Stimulated activated naive B cell treated with anti-CD40 and anti-IgM and Interleukin-4, amounts not matched to agents 10 μg/mL and 1 μg/mL and 100 μg/mL, for 72 hours (primary cell): ENCODE measurements at regions not wholly inside any gene's neighbourhood (a gene's known extent, or its start where the extent isn't known, plus 50 kb on each side); places are given as distances from the start of the nearest gene placed in this dataset.
"Not testable (repeated sequence)": the region's sequence is repeated elsewhere in the genome, so short reads cannot be mapped to it uniquely, and the experiment has no call there.

Experiments used
- ATAC-seq, 2 donors: fragments of 150-1000 bp; cut with Tn5 transposase; replicated peaks; 2 replicates each; pipeline ENCODE4 v1.10.0; 2021; ENCODE audit warnings: moderate library complexity in 1 of 2
- DNase-seq: peaks from one replicate; pipeline ENCODE4 v3.0.0; 2021
- H3K27ac Mint-ChIP-seq: one replicate; pipeline ENCODE4 v1.8.0; 2022; ENCODE audit warnings: mild to moderate bottlenecking, mixed read lengths
- H3K27me3 Mint-ChIP-seq, 2 donors: one replicate each; pipeline ENCODE4 v1.8.0; 2022; ENCODE audit warnings: mixed read lengths in 2 of 2
- H3K36me3 Mint-ChIP-seq, 2 donors: one replicate each; pipeline ENCODE4 v1.8.0; 2022; ENCODE audit warnings: mixed read lengths in 2 of 2, mild to moderate bottlenecking in 1 of 2
- H3K4me1 Mint-ChIP-seq, 2 donors: one replicate each; pipeline ENCODE4 v1.8.0; 2022; ENCODE audit warnings: mixed read lengths in 2 of 2, mild to moderate bottlenecking in 1 of 2
- H3K4me3 Mint-ChIP-seq, 2 donors: one replicate each; pipeline ENCODE4 v1.8.0; 2022; ENCODE audit warnings: mild to moderate bottlenecking in 2 of 2, mixed read lengths in 2 of 2, moderate library complexity in 1 of 2
- H3K9me3 Mint-ChIP-seq, 2 donors: one replicate each; pipeline ENCODE4 v1.8.0; 2022; ENCODE audit warnings: mixed read lengths in 2 of 2, mild to moderate bottlenecking in 1 of 2

- H3K36me3 Mint-ChIP-seq, result no peaks in the 10 kb centered on the region
- no peak overlapping the region for H3K4me3 Mint-ChIP-seq
- H3K27me3 Mint-ChIP-seq, result no peaks in the 10 kb centered on the region
- H3K27ac Mint-ChIP-seq, result no peak overlapping the region
- no peak for ATAC-seq
- no peaks in the 10 kb centered on the region for H3K4me1 Mint-ChIP-seq
- DNase-seq, result no peak
- no peaks in the 10 kb centered on the region for H3K9me3 Mint-ChIP-seq
These were observed 552.6 kb downstream of the NSUN3 start for GRCh38 chr3:94615275-94616065.

DNA sequence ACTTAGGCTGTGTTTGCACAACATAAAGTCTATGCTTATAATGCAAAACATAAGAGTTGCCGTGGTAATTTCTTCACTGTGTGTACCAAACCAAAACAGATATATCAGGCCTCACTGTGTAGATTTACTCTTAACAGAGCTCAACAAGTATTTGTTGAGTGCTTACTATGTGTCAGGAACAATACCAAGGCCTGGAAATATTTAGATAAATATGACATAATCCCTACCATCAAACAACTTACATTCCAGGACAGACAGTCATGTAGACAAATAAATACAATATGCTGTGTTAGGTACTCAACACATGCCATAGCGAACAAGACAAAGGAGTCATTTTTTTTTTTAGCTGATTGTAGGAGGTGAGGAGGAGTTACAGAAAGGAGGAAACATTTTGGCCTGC lies 554.0 kb downstream of the NSUN3 start:
- H3K27ac Mint-ChIP-seq, result no peak overlapping the region
- no peaks in the 10 kb centered on the region for H3K4me1 Mint-ChIP-seq
- H3K9me3 Mint-ChIP-seq, result peaks cover 0 to 1% of the 10 kb centered on the region in 2 donors
- no peak for ATAC-seq
- no peaks in the 10 kb centered on the region for H3K36me3 Mint-ChIP-seq
- no peak for DNase-seq
- no peaks in the 10 kb centered on the region for H3K27me3 Mint-ChIP-seq
- no peak overlapping the region for H3K4me3 Mint-ChIP-seq

- Mint-ChIP-seq H3K36me3 (no peaks in the 10 kb centered on the region), H3K4me3 (no peak overlapping the region), H3K9me3 (peaks cover 0 to 1% of the 10 kb centered on the region in 2 donors), H3K27me3 (no peaks in the 10 kb centered on the region), H3K4me1 (no peaks in the 10 kb centered on the region), H3K27ac (no peak overlapping the region)
- no peak for ATAC-seq
- no peak for DNase-seq
These were observed 554.5 kb downstream of the NSUN3 start for GRCh38 chr3:94617312-94617711.

GRCh38 chr3:94619643-94620042 lies 556.8 kb downstream of the NSUN3 start:
- peaks cover 0 to 1% of the 10 kb centered on the region in 2 donors for H3K9me3 Mint-ChIP-seq
- no peak overlapping the region for H3K27ac Mint-ChIP-seq
- ATAC-seq (no peak), DNase-seq (no peak)
- H3K4me1 Mint-ChIP-seq, result no peaks in the 10 kb centered on the region
- no peak overlapping the region for H3K4me3 Mint-ChIP-seq
- H3K36me3 Mint-ChIP-seq, result no peaks in the 10 kb centered on the region
- H3K27me3 Mint-ChIP-seq, result no peaks in the 10 kb centered on the region

DNA sequence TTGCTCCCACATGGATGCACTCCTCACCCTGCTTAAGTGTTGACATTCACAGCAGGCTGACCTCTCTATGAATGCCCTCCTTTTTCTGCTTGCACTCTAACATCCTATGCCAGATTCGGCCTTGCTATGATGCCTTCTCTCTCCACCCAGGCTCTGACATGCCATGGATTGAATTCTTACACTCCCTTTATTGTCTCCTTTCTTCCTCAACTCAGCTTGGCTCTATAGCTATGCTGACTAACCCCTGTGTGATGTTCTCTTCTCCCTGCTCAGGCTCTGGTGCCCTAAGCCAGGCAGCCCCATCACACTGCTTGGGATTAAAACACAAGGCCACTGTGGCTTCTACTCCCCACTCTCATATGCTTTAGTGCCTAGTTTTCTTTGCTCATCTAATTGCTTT lies 563.7 kb downstream of the NSUN3 start:
- DNase-seq (no peak), ATAC-seq (peak; percentile 2 to 3)
- Mint-ChIP-seq H3K27ac (no peak overlapping the region), H3K4me1 (no peaks in the 10 kb centered on the region), H3K27me3 (no peaks in the 10 kb centered on the region), H3K36me3 (no peaks in the 10 kb centered on the region), H3K4me3 (no peak overlapping the region), H3K9me3 (peaks cover 2 to 3% of the 10 kb centered on the region in 2 donors)

DNA sequence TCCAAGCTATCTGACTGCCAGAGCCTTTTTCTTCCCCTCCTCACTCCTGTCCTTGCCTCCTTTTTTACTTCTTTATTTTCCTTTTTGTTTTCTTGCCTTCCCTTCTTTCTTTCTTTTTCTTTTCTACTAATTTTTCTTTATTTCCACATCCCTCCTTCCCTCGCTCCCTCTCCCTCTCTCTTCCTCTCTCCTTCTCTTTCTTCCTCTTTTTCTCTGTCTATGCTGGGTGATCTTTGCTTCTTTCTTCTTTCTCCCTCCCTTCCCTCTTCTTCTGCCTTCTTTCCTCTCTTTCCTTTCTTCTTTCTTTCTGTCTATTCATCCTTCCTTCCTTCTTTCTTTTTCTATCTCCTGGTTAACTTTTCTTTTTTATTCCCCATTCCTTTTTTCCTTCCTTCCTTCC lies 564.8 kb downstream of the NSUN3 start:
- Mint-ChIP-seq H3K4me3 (no peak overlapping the region), H3K27me3 (no peaks in the 10 kb centered on the region), H3K9me3 (peaks cover 2 to 3% of the 10 kb centered on the region in 2 donors), H3K27ac (no peak overlapping the region), H3K36me3 (no peaks in the 10 kb centered on the region), H3K4me1 (no peaks in the 10 kb centered on the region)
- DNase-seq, result no peak
- ATAC-seq, result no peak

- DNase-seq, result no peak
- no peak overlapping the region for H3K27ac Mint-ChIP-seq
- peaks cover 7 to 8% of the 10 kb centered on the region in 2 donors for H3K9me3 Mint-ChIP-seq
- H3K4me3 Mint-ChIP-seq, result no peak overlapping the region
- no peaks in the 10 kb centered on the region for H3K4me1 Mint-ChIP-seq
- H3K27me3 Mint-ChIP-seq, result no peaks in the 10 kb centered on the region
- no peaks in the 10 kb centered on the region for H3K36me3 Mint-ChIP-seq
- no peak for ATAC-seq
These were observed 580.5 kb downstream of the NSUN3 start for GRCh38 chr3:94643400-94643799.

- peaks cover 10 to 12% of the 10 kb centered on the region in 2 donors for H3K9me3 Mint-ChIP-seq
- ATAC-seq, result no peak
- no peaks in the 10 kb centered on the region for H3K36me3 Mint-ChIP-seq
- no peak overlapping the region for H3K4me3 Mint-ChIP-seq
- no peaks in the 10 kb centered on the region for H3K27me3 Mint-ChIP-seq
- no peaks in the 10 kb centered on the region for H3K4me1 Mint-ChIP-seq
- no peak for DNase-seq
- no peak overlapping the region for H3K27ac Mint-ChIP-seq
These were observed 582.9 kb downstream of the NSUN3 start for GRCh38 chr3:94645790-94646189.

DNA sequence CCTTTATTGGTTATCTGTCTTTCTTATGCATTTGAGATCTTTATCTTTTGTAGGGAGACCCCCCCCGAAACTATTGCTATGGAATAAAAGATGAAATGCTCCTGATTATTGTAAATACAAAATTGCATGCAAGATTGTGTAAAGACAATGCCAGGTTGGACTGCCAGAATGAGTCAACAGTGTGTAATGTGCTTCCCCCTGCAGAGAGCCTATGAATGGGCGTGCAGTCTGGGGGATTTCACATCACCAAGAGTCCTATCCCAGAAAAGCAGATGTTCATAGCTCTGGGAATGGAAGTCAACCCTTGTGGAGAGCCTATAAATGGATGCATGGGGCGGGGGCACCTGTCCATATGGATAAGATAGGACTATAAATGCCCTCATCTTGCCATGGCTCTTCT lies 584.3 kb downstream of the NSUN3 start:
- H3K9me3 Mint-ChIP-seq, result peaks cover 7 to 12% of the 10 kb centered on the region in 2 donors
- no peaks in the 10 kb centered on the region for H3K36me3 Mint-ChIP-seq
- no peaks in the 10 kb centered on the region for H3K27me3 Mint-ChIP-seq
- no peak overlapping the region for H3K27ac Mint-ChIP-seq
- no peak overlapping the region for H3K4me3 Mint-ChIP-seq
- DNase-seq, result no peak
- no peak for ATAC-seq
- no peaks in the 10 kb centered on the region for H3K4me1 Mint-ChIP-seq

- not testable (repeated sequence) for H3K27me3 Mint-ChIP-seq, DNase-seq, H3K36me3 Mint-ChIP-seq, H3K4me1 Mint-ChIP-seq, H3K27ac Mint-ChIP-seq, ATAC-seq, H3K4me3 Mint-ChIP-seq
- H3K9me3 Mint-ChIP-seq, result peaks cover 6 to 12% of the 10 kb centered on the region in 2 donors
These were observed 585.7 kb downstream of the NSUN3 start for GRCh38 chr3:94648270-94649180.

DNA sequence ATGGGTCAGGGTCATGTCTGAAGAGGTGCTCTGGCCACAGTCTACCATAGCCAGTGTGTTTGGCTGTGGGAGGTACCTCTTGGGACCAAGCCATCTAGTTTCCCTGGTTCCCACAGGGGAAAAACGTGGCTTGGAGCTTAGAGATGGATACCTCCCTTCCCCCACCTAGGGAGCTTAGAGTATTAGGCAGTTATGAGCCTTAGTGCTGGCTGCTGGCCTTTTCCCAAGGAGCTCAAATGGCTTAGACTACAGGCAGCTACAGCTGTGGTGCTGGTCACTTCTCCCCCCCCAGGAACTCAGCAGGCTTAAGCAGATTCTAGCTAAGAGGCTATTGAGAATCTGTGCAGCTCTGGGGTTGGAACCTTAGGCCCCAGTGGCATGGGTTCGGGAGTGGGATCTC lies 591.2 kb downstream of the NSUN3 start:
- H3K27ac Mint-ChIP-seq, result no peak overlapping the region
- ATAC-seq (no peak), DNase-seq (no peak)
- no peaks in the 10 kb centered on the region for H3K27me3 Mint-ChIP-seq
- peaks cover 0 to 10% of the 10 kb centered on the region in 2 donors for H3K9me3 Mint-ChIP-seq
- H3K36me3 Mint-ChIP-seq, result no peaks in the 10 kb centered on the region
- no peak overlapping the region for H3K4me3 Mint-ChIP-seq
- no peaks in the 10 kb centered on the region for H3K4me1 Mint-ChIP-seq

DNA sequence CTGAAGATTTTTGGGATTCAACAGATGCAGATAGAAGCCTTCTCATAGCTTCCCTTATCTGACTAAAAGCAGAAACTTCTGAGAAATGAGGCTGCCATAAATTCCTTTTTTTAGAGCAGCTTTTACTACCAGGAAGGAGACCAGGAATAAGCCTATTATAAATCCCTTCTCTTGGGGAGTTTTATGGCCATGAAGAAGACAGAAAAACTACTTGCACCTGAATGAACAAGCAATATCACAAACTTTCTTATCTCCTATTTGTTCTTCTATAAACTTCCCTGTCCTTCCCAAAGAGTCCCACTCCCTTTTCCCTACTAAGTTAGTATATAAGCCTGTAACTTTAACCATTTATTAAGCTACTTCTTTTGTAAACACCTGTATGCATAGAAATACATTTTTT lies 603.1 kb downstream of the NSUN3 start:
- no peak overlapping the region for H3K27ac Mint-ChIP-seq
- H3K9me3 Mint-ChIP-seq, result no peaks in the 10 kb centered on the region
- no peaks in the 10 kb centered on the region for H3K4me1 Mint-ChIP-seq
- H3K36me3 Mint-ChIP-seq, result no peaks in the 10 kb centered on the region
- ATAC-seq (no peak), DNase-seq (no peak)
- no peaks in the 10 kb centered on the region for H3K27me3 Mint-ChIP-seq
- no peak overlapping the region for H3K4me3 Mint-ChIP-seq

- Mint-ChIP-seq H3K4me3 (no peak overlapping the region), H3K9me3 (no peaks in the 10 kb centered on the region), H3K27ac (no peak overlapping the region), H3K36me3 (no peaks in the 10 kb centered on the region), H3K27me3 (no peaks in the 10 kb centered on the region), H3K4me1 (no peaks in the 10 kb centered on the region)
- no peak for ATAC-seq
- DNase-seq, result no peak
These were observed 608.2 kb downstream of the NSUN3 start for GRCh38 chr3:94671078-94671477.

DNA sequence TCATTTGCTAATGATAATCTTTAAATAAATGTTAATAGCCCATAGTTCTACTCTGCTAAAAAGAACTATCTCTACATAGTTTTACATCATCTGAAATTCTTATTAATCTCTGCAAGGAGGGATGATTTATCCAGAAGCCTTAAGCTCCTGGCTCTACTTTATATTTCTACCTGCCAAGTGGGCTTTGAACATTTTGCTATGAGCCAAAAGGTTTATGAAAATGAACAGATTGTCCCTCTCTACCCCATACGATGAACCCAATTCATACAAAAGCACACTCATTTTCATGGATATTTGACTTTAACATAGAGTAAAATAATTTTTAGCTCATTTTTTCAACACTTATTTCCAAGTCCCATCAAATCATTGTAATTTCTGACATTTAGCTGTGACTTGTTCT lies 611.0 kb downstream of the NSUN3 start:
- no peak for DNase-seq
- no peak for ATAC-seq
- Mint-ChIP-seq H3K27ac (no peak overlapping the region), H3K27me3 (no peaks in the 10 kb centered on the region), H3K9me3 (peaks cover 5 to 9% of the 10 kb centered on the region in 2 donors), H3K4me3 (no peak overlapping the region), H3K36me3 (no peaks in the 10 kb centered on the region), H3K4me1 (no peaks in the 10 kb centered on the region)

GRCh38 chr3:94686208-94686607 lies 623.3 kb downstream of the NSUN3 start:
- Mint-ChIP-seq H3K4me3 (no peak overlapping the region), H3K9me3 (peaks cover 4% of the 10 kb centered on the region in 2 donors), H3K27ac (no peak overlapping the region), H3K36me3 (no peaks in the 10 kb centered on the region), H3K27me3 (no peaks in the 10 kb centered on the region), H3K4me1 (no peaks in the 10 kb centered on the region)
- no peak for DNase-seq
- no peak for ATAC-seq
